NCI-H2171 (cell line): ENCODE measurements at regions not wholly inside any gene's neighbourhood (a gene's known extent, or its start where the extent isn't known, plus 50 kb on each side); places are given as distances from the start of the nearest gene placed in this dataset.
"Not testable (repeated sequence)": the region's sequence is repeated elsewhere in the genome, so short reads cannot be mapped to it uniquely, and the experiment has no call there.

ENCODE experiments used
- DNase-seq: peaks from one replicate; lab custom pipeline; 2025; lab: John Stamatoyannopoulos, UW

DNA sequence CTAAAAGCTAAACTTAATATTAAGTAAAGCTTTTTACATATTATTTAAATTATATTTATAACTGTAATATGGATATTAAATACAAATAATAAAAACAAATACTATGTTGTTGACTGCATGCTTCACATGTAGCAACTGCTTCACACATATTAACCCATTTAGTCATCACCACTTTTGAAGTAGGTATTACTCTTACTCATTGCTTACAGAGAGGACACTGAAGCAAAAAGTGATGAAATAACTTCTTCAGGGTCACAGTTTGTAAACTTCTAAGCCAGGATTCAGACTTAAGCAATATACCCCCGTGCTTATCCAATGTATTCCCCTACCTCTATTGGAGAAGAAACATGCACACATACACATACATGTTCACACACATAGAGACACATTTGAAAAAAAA lies 166.6 kb downstream of the DKK2 start:
- no peak for DNase-seq

- no peak for DNase-seq
These were observed 167.6 kb downstream of the DKK2 start for GRCh38 chr4:106868381-106869035.

GRCh38 chr4:106864231-106864630 lies 171.9 kb downstream of the DKK2 start:
- DNase-seq, result no peak

GRCh38 chr4:106854569-106855351 lies 181.4 kb downstream of the DKK2 start:
- no peak for DNase-seq

- DNase-seq, result no peak
These were observed 183.7 kb downstream of the DKK2 start for GRCh38 chr4:106852426-106852825.

DNA sequence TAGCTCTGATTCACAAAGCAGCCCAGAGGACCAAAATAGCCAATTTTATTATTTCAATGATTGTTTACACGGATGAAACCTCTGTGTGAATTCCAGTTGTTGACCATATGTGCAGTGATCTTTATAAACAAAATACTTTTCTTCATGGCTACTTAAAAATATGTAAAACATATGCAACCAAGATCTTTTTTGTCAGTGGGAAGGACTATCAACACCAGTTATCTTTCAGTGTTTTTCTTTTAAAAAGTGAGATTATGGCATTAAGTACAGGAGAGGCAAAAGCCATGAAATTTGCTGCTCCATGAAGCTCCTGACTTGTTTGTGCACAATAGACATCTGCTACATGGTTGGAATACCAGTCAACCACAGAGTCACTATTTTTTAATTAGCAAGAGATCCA lies 184.4 kb downstream of the DKK2 start:
- DNase-seq, result no peak

GRCh38 chr4:106850691-106851090 lies 185.4 kb downstream of the DKK2 start:
- DNase-seq, result no peak

DNA sequence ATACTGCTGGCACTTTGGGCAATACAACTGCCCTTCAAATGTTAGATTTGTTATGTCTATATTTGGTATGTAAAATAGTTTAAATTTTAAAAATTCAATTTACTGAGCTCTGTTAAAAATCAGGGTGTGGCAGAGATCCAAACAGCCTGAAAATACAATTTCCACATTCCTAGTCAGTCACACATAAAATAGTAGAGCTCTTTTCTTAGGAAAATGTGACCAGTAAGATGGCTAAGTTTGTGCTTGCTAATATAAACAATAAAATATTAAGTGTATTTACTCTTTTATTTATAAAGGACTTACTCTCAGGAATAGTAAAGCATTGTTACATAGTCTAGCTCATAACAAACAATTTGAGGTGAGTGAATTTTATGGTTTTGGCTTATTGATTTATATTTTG lies 200.2 kb downstream of the DKK2 start:
- DNase-seq, result no peak

- DNase-seq, result no peak
These were observed 205.2 kb downstream of the DKK2 start for GRCh38 chr4:106830879-106831278.

- no peak for DNase-seq
These were observed 217.3 kb downstream of the DKK2 start for GRCh38 chr4:106818764-106819163.

DNA sequence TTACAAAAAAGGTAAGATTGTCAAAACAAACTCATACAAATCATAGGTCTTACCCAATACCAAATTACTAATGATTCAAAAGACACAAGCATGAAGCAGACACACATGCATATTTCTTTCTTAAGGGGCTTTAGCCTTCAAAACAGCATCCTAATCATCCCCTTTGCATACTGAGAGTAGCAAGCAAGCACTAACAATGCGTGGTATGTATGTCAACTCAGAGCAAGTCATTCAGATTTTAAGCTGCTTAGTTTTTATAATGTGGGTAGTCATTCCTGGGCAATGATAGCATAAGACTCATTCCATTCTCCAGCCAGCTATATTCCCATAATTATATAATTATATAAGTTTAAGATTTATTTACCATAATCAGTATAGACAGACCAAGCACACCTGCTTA lies 219.6 kb downstream of the DKK2 start:
- DNase-seq, result no peak

DNA sequence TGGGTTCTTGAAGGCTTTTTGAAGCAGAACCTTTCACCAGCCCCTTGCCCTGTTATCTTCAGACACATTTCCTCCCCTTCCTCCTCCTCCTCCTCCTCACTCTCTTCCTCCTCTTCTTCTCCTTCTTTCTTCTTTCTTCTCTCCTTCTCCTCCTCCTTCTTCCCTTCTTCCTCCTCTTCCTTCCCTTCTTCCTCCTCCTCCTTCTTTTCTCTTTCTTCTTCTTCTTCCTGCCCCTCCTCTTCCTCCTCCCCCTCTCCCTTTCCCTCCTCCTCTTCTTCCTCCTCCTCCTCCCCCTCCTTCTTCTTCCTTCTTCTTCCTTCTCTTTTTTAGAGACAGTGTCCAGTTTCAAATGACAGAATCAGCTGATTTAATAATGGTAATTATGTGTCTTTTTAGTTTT lies 226.0 kb downstream of the DKK2 start:
- no peak for DNase-seq

DNA sequence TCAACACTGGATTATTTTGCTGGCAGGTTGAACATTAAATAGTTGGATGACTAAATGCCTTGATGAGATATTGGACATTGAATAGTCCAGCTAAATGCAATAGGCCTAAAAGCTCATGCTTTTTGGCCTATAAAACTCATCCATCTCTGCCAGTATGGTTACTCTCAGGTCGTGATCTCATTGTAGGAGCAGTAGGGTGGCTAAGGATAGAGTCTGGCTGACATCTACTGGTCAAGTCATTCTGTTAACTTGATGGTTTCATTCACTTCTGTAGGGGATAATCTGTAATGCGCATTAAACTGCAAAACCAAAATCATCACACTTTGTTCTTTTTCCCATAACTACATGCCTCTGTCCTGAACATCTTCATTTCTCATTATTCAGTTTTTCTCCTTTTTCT lies 227.0 kb downstream of the DKK2 start:
- no peak for DNase-seq

- no peak for DNase-seq
These were observed 229.8 kb downstream of the DKK2 start for GRCh38 chr4:106806158-106806797.

- no peak for DNase-seq
These were observed 233.0 kb downstream of the DKK2 start for GRCh38 chr4:106803083-106803482.

- no peak for DNase-seq
These were observed 234.7 kb downstream of the DKK2 start for GRCh38 chr4:106801386-106801785.

DNA sequence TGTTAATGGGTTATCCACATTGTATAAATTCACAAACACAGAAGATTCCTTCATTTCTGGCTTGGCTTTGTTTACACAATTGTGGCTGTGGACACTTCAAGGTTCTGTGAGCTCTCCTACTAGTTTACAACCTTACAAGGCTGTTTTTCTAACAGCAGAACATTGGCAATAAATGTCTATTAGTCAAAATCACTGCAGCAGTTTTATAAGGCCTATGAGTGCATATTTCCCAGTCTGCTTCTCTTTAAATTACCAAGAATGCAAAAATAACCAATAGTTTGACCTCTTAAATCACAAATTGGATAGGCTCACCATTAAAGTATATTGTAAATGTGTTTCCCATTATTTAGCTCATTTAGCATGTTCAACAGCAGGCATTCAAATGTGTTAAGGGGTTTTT lies 239.2 kb downstream of the DKK2 start:
- DNase-seq, result no peak

GRCh38 chr4:106795326-106795725 lies 240.8 kb downstream of the DKK2 start:
- DNase-seq, result no peak

DNA sequence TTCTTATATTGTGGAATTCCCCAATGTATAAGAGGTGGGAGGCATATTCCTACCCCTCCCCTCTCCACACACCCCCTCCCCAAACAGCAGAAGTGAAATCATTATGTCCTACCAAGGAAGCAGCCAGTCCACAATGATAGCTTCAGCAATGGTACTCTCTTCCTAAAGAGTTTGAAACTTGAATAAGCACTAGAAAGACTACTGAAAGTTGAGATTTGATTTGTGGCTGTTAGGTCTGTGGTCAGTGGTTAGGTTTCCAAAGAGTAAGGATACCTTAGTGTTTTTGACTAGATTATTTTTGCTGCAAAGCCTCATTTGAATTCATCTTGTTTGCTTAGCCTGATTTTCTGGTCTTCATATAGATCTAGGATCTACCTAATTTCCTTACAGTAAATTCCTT lies 242.2 kb downstream of the DKK2 start:
- DNase-seq, result no peak

GRCh38 chr4:106775636-106776035 lies 260.5 kb downstream of the DKK2 start:
- no peak for DNase-seq

DNA sequence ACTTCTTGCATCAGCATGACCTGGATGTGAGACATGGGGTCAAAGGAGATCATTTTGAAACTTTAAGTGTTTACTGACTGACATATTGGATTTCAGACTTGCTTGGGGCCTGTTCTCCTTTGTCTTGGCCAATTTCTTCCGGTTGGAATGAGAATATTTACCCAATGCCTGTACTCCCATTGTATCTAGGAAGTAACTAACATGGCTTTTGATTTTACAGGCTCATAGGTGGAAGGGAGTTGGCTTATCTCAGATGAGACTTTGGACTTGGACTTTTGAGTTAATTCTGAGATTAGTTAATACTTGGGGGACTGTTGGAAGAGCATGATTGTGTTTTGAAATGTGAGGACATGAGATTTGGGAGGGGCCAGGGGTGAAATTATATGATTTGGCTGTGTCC lies 262.1 kb downstream of the DKK2 start:
- not testable (repeated sequence) for DNase-seq

GRCh38 chr4:106773076-106773905 lies 262.8 kb downstream of the DKK2 start:
- no peak for DNase-seq
